CD14-positive monocyte (primary cell): ENCODE measurements at regions not wholly inside any gene's neighbourhood (a gene's known extent, or its start where the extent isn't known, plus 50 kb on each side); places are given as distances from the start of the nearest gene placed in this dataset.
"Not testable (repeated sequence)": the region's sequence is repeated elsewhere in the genome, so short reads cannot be mapped to it uniquely, and the experiment has no call there.

Experiments
- DNase-seq, 3 donors: peaks; one replicate each; pipeline ENCODE4 v3.0.0-alpha.2; 2011 to 2022
- H2AFZ ChIP-seq: 2 replicates; pipeline ENCODE4 v1.6.0; 2012; ENCODE audit warnings: mild to moderate bottlenecking, low read depth, low read length, inconsistent platforms; ENCODE audit not compliant: insufficient read depth, poor library complexity, severe bottlenecking
- H3K27ac ChIP-seq, 2 donors: 1 replicate in 1 of 2; 2 replicates in 1 of 2; pipeline ENCODE4 v1.5.1; 2012 to 2013; ENCODE audit warnings: low read length in 2 of 2, control low read depth in 1 of 2, inconsistent platforms in 1 of 2, low read depth in 1 of 2, mild to moderate bottlenecking in 1 of 2
- H3K27me3 ChIP-seq, 2 donors: one replicate each; pipeline versions ENCODE4 v1.6.0 to v1.6.1; 2011 to 2013; ENCODE audit warnings: low read length in 2 of 2; ENCODE audit not compliant: control insufficient read depth in 2 of 2, insufficient read depth in 2 of 2
- H3K36me3 ChIP-seq, 2 donors: replicated peaks in 1 of 2; 1 replicate in 1 of 2; 2 replicates in 1 of 2; pipeline versions ENCODE4 v1.5.1 to v1.6.1; 2012 to 2013; ENCODE audit warnings: low read length in 2 of 2, control low read depth in 1 of 2, inconsistent platforms in 1 of 2, mild to moderate bottlenecking in 1 of 2; ENCODE audit not compliant: insufficient read depth in 2 of 2, control insufficient read depth in 1 of 2
- H3K4me1 ChIP-seq, 2 donors: 1 replicate in 1 of 2; 2 replicates in 1 of 2; pipeline versions ENCODE4 v1.5.1 to v1.6.1; 2012 to 2013; ENCODE audit warnings: low read length in 2 of 2, control low read depth in 1 of 2, inconsistent platforms in 1 of 2, mild to moderate bottlenecking in 1 of 2, moderate library complexity in 1 of 2; ENCODE audit not compliant: insufficient read depth in 2 of 2, control insufficient read depth in 1 of 2
- H3K4me2 ChIP-seq: replicated peaks from 2 replicates; pipeline ENCODE3; 2012; ENCODE audit warnings: low read length, moderate library complexity, mild to moderate bottlenecking; ENCODE audit not compliant: poor library complexity, severe bottlenecking; ENCODE audit errors: extremely low read depth
- H3K4me3 ChIP-seq, 3 experiments: fragments of 200-600 bp in 1 of 3; sonication (generic) in 1 of 3; replicated peaks in 1 of 3; 1 replicate in 2 of 3; 2 replicates in 1 of 3; pipeline ENCODE4 v1.5.1; 2011 to 2013; ENCODE audit warnings: low read length in 3 of 3, mild to moderate bottlenecking in 3 of 3, control low read depth in 2 of 3, low read depth in 2 of 3, inconsistent platforms in 1 of 3, moderate library complexity in 1 of 3
- H3K79me2 ChIP-seq: 2 replicates; pipeline ENCODE4 v1.6.0; 2012; ENCODE audit warnings: mild to moderate bottlenecking, control low read depth, inconsistent platforms, low read length, moderate library complexity; ENCODE audit not compliant: insufficient read depth
- H3K9ac ChIP-seq: 2 replicates; pipeline ENCODE4 v1.6.0; 2017; ENCODE audit warnings: low read length, mild to moderate bottlenecking; ENCODE audit not compliant: insufficient read depth, poor library complexity, severe bottlenecking
- H3K9me3 ChIP-seq, 2 donors: replicated peaks in 1 of 2; 1 replicate in 1 of 2; 2 replicates in 1 of 2; pipeline versions ENCODE4 v1.5.1 to v1.6.1; 2012 to 2013; ENCODE audit warnings: low read length in 2 of 2, control low read depth in 1 of 2; ENCODE audit not compliant: control insufficient read depth in 1 of 2, insufficient read depth in 1 of 2
- H4K20me1 ChIP-seq: 2 replicates; pipeline ENCODE4 v1.6.0; 2012; ENCODE audit warnings: mild to moderate bottlenecking, low read length, control low read depth, moderate library complexity; ENCODE audit not compliant: insufficient read depth
- H3K27ac Mint-ChIP-seq, 7 donors: one replicate each; pipeline ENCODE4 v1.8.0; 2020; ENCODE audit warnings: mild to moderate bottlenecking in 7 of 7, mixed read lengths in 7 of 7, moderate library complexity in 6 of 7, inconsistent platforms in 2 of 7
- H3K27me3 Mint-ChIP-seq, 3 donors: one replicate each; pipeline ENCODE4 v1.8.0; 2021 to 2022; ENCODE audit warnings: low read depth in 3 of 3, mild to moderate bottlenecking in 3 of 3, mixed read lengths in 3 of 3, moderate library complexity in 3 of 3, inconsistent platforms in 1 of 3
- H3K36me3 Mint-ChIP-seq, 2 donors: one replicate each; pipeline ENCODE4 v1.8.0; 2020; ENCODE audit warnings: mixed read lengths in 2 of 2, inconsistent platforms in 1 of 2, mild to moderate bottlenecking in 1 of 2
- H3K4me1 Mint-ChIP-seq: one replicate; pipeline ENCODE4 v1.8.0; 2020; ENCODE audit warnings: mild to moderate bottlenecking, mixed read lengths
- H3K4me3 Mint-ChIP-seq, 2 donors: one replicate each; pipeline ENCODE4 v1.8.0; 2020; ENCODE audit warnings: mild to moderate bottlenecking in 2 of 2, mixed read lengths in 2 of 2, moderate library complexity in 1 of 2
- H3K9me3 Mint-ChIP-seq, 7 donors: one replicate each; pipeline ENCODE4 v1.8.0; 2020 to 2022; ENCODE audit warnings: mixed read lengths in 7 of 7, mild to moderate bottlenecking in 6 of 7, moderate library complexity in 6 of 7, inconsistent platforms in 2 of 7
- WGBS: methylation state at CpG from one replicate; pipeline ENCODE4 v1.1.5; 2013; ENCODE audit warnings: missing lambda C conversion rate; ENCODE audit not compliant: insufficient coverage; 5-methylcytosine and 5-hydroxymethylcytosine counted together
- intact Hi-C, 2 donors: fragments of 100-400 bp; cut with micrococcal nuclease; formaldehyde crosslinking; loops; one replicate each; pipeline versions ENCODE4 v1.15.0 to v1.15.1; 2023
- TF ChIP-seq, protein P1 (sequence below): fragments of 200-600 bp; IDR thresholded peaks from one replicate; pipeline ENCODE4 v1.8.0; 2022; ENCODE audit warnings: antibody characterized with exemption, mild to moderate bottlenecking

DNA sequence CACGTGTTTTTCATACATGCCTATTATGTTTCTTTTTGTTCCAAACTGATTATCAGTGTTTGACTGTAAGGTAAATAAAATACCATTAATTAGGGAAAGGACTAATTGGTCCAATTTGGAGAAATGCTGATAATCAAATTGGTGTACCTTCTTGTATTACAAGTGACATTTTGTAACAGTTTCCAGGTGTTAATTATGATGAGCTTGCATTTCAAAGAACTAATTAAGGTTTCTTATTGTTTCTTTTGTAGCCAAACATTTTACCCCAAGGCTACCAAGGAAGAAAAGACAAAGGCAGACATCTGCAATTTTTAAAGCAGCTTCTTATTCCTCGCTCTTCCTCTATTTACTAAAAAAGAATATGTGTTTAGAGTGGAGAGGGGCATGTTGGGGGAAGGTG lies 88.7 kb upstream of the GRIK1 start:
- no peaks in the 10 kb centered on the region for H3K27me3 ChIP-seq
- H3K27ac ChIP-seq: no peak overlapping the region
- no peak overlapping the region for H3K4me3 ChIP-seq
- TF ChIP-seq, protein P1, sequence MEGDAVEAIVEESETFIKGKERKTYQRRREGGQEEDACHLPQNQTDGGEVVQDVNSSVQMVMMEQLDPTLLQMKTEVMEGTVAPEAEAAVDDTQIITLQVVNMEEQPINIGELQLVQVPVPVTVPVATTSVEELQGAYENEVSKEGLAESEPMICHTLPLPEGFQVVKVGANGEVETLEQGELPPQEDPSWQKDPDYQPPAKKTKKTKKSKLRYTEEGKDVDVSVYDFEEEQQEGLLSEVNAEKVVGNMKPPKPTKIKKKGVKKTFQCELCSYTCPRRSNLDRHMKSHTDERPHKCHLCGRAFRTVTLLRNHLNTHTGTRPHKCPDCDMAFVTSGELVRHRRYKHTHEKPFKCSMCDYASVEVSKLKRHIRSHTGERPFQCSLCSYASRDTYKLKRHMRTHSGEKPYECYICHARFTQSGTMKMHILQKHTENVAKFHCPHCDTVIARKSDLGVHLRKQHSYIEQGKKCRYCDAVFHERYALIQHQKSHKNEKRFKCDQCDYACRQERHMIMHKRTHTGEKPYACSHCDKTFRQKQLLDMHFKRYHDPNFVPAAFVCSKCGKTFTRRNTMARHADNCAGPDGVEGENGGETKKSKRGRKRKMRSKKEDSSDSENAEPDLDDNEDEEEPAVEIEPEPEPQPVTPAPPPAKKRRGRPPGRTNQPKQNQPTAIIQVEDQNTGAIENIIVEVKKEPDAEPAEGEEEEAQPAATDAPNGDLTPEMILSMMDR: no peak
- H3K4me2 ChIP-seq: no peak overlapping the region
- H3K9ac ChIP-seq: no peak overlapping the region
- peaks cover 3% of the 10 kb centered on the region in 2 donors for H3K9me3 ChIP-seq
- Mint-ChIP-seq H3K36me3 (no peaks in the 10 kb centered on the region), H3K9me3 (peaks cover 1 to 12% (median 4%) of the 10 kb centered on the region in 7 donors), H3K27me3 (no peaks in the 10 kb centered on the region), H3K27ac (no peak overlapping the region), H3K4me1 (no peaks in the 10 kb centered on the region), H3K4me3 (no peak overlapping the region)
- no peak for DNase-seq
- H3K79me2 ChIP-seq: no peaks in the 10 kb centered on the region
- intact Hi-C loops: no loop called here
- no peak overlapping the region for H2AFZ ChIP-seq
- no peaks in the 10 kb centered on the region for H3K4me1 ChIP-seq
- WGBS: no CpG with 5 or more reads among the region's 2 CpGs
- H4K20me1 ChIP-seq: no peaks in the 10 kb centered on the region
- H3K36me3 ChIP-seq: no peaks in the 10 kb centered on the region

DNA sequence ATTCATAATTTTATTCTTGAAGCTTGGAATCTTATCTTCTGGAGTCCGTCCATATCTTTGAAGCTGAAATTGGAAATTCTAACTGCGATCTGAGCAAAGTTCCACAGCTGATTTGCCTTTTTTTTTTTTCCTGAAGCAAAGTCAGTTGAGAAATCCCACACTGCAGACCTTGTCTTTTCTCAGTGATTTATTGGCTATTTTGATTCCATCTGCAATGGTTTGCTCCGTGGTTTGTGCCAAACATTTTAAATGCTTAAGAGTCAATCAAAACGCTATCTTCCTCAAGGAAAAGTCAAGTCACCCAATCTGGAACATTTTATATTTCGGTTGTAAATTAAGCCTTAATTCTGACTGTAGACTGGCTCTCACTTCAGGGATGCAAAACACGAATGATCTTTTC lies 88.2 kb upstream of the GRIK1 start:
- H3K27me3 Mint-ChIP-seq: no peaks in the 10 kb centered on the region

DNA sequence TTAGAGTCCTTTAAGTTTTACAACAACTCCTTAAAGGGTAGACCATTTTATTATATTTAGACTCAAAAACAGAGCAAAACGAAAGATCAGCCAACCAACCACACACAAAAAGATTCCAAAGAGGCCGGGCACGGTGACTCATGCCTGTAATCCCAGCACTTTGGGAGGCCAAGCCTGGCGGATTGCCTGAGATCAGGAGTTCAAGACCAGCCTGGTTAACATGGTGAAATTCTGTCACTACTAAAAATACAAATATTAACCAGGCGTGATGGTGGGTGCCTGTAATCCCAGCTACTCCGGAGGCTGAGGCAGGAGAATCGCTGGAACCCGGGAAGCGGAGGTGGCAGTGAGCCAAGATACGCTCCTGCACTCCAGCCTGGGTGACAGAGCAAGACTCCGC lies 83.3 kb upstream of the GRIK1 start:
- not testable (repeated sequence) for H3K36me3 Mint-ChIP-seq

More for the DNA sequence above, 88.2 kb upstream of the GRIK1 start:
- Histone ChIP-seq H3K27ac (no peak overlapping the region), H3K79me2 (no peaks in the 10 kb centered on the region), H3K4me1 (no peaks in the 10 kb centered on the region), H2AFZ (no peak overlapping the region), H3K4me3 (no peak overlapping the region), H3K4me2 (no peak overlapping the region), H3K27me3 (no peaks in the 10 kb centered on the region), H3K9me3 (peaks cover 0 to 3% of the 10 kb centered on the region in 2 donors), H3K9ac (no peak overlapping the region), H3K36me3 (no peaks in the 10 kb centered on the region), H4K20me1 (no peaks in the 10 kb centered on the region)
- Mint-ChIP-seq H3K36me3 (no peaks in the 10 kb centered on the region), H3K27ac (no peak overlapping the region), H3K4me3 (no peak overlapping the region), H3K9me3 (peaks cover 0 to 8% (median 3%) of the 10 kb centered on the region in 7 donors), H3K4me1 (no peaks in the 10 kb centered on the region)
- intact Hi-C loops: no loop called here
- WGBS: 93% methylated on average over 4 of the region's 6 CpGs
- no peak for DNase-seq
- TF ChIP-seq, protein P1: no peak

More for the DNA sequence above, 83.3 kb upstream of the GRIK1 start:
- H3K9me3 Mint-ChIP-seq, H3K4me3 ChIP-seq, H3K4me1 Mint-ChIP-seq, H3K27ac Mint-ChIP-seq, H3K79me2 ChIP-seq, H2AFZ ChIP-seq, H3K4me3 Mint-ChIP-seq, intact Hi-C loops, H3K4me2 ChIP-seq, H3K36me3 ChIP-seq, H3K4me1 ChIP-seq, H3K9ac ChIP-seq, H4K20me1 ChIP-seq, H3K27ac ChIP-seq, H3K9me3 ChIP-seq, H3K27me3 ChIP-seq, DNase-seq, H3K27me3 Mint-ChIP-seq: not testable (repeated sequence)
- WGBS: 92% methylated on average over 6 of the region's 11 CpGs
